Hepatocyte (in vitro differentiated cells): ENCODE measurements at regions not wholly inside any gene's neighbourhood (a gene's known extent, or its start where the extent isn't known, plus 50 kb on each side); places are given as distances from the start of the nearest gene placed in this dataset.

Experiments
- DNase-seq: peaks from one replicate; pipeline ENCODE4 v3.0.0-alpha.2; 2016; ENCODE audit warnings: low spot score
- H2AFZ ChIP-seq: fragments of 200-600 bp; sonication (generic); 2 replicates; pipeline ENCODE4 v1.6.0; 2016; ENCODE audit warnings: antibody characterized with exemption, mild to moderate bottlenecking
- H3K27ac ChIP-seq: fragments of 200-600 bp; sonication (generic); 2 replicates; pipeline ENCODE4 v1.5.1; 2016; ENCODE audit warnings: mild to moderate bottlenecking
- H3K27me3 ChIP-seq: fragments of 200-600 bp; sonication (generic); 2 replicates; pipeline ENCODE4 v1.6.1; 2016
- H3K36me3 ChIP-seq: fragments of 200-600 bp; sonication (generic); replicated peaks from 2 replicates; pipeline ENCODE4 v1.5.1; 2016; ENCODE audit warnings: low read depth; ENCODE audit not compliant: insufficient read depth
- H3K4me1 ChIP-seq: fragments of 200-600 bp; sonication (generic); 2 replicates; pipeline ENCODE4 v1.5.1; 2016; ENCODE audit warnings: mild to moderate bottlenecking, moderate library complexity; ENCODE audit not compliant: insufficient read depth
- H3K4me2 ChIP-seq: fragments of 200-600 bp; sonication (generic); 2 replicates; pipeline ENCODE4 v1.6.0; 2016
- H3K4me3 ChIP-seq: fragments of 200-600 bp; sonication (generic); 2 replicates; pipeline ENCODE4 v1.5.1; 2016; ENCODE audit warnings: mild to moderate bottlenecking
- H3K79me2 ChIP-seq: fragments of 200-600 bp; sonication (generic); 2 replicates; pipeline ENCODE4 v1.6.0; 2017; ENCODE audit warnings: mild to moderate bottlenecking
- H3K9me2 ChIP-seq: fragments of 200-600 bp; sonication (generic); replicated peaks from 2 replicates; pipeline ENCODE4 v1.6.0; 2017; ENCODE audit warnings: mild to moderate bottlenecking; ENCODE audit not compliant: insufficient read depth
- H3K9me3 ChIP-seq: fragments of 200-600 bp; sonication (generic); 2 replicates; pipeline ENCODE4 v1.5.1; 2016; ENCODE audit warnings: low read depth, mild to moderate bottlenecking
- H4K20me1 ChIP-seq: fragments of 200-600 bp; sonication (generic); 2 replicates; pipeline ENCODE4 v1.6.0; 2016; ENCODE audit warnings: mild to moderate bottlenecking; ENCODE audit not compliant: insufficient read depth, poor library complexity, severe bottlenecking
- CTCF ChIP-seq: fragments of 200-600 bp; sonication (generic); IDR thresholded peaks from 2 replicates; pipeline ENCODE4 v1.5.1; 2016; ENCODE audit warnings: antibody characterized with exemption, mild to moderate bottlenecking; ENCODE audit not compliant: poor library complexity
- EZH2 ChIP-seq: fragments of 200-600 bp; sonication (generic); IDR thresholded peaks from 2 replicates; pipeline ENCODE4 v1.6.1; 2016; ENCODE audit warnings: antibody characterized with exemption, mild to moderate bottlenecking, borderline replicate concordance
- EZH2phosphoT487 ChIP-seq: fragments of 200-600 bp; sonication (generic); IDR thresholded peaks from one replicate; pipeline ENCODE4 v1.6.1; 2018; ENCODE audit warnings: antibody characterized with exemption, mild to moderate bottlenecking, low read depth, moderate library complexity; ENCODE audit not compliant: unreplicated experiment, severe bottlenecking
- WGBS: methylation state at CpG from one replicate; pipeline ENCODE4 v1.1.6; 2016; ENCODE audit warnings: low lambda C conversion rate; ENCODE audit errors: missing lambda C conversion rate; 5-methylcytosine and 5-hydroxymethylcytosine counted together

GRCh38 chr7:109284943-109285342 lies 715.3 kb downstream of the DNAJB9 start:
- Histone ChIP-seq H3K36me3 (no peaks in the 10 kb centered on the region), H3K27ac (no peak overlapping the region), H3K4me3 (no peak overlapping the region), H3K79me2 (no peaks in the 10 kb centered on the region), H3K4me2 (no peak overlapping the region), H3K4me1 (no peaks in the 10 kb centered on the region), H2AFZ (no peak overlapping the region), H3K27me3 (no peaks in the 10 kb centered on the region), H3K9me3 (no peaks in the 10 kb centered on the region), H3K9me2 (no peaks in the 10 kb centered on the region), H4K20me1 (no peaks in the 10 kb centered on the region)
- WGBS, result 41% methylated on average over 1 of the region's 1 CpG
- TF ChIP-seq EZH2phosphoT487 (no peak), EZH2 (no peak), CTCF (no peak)
- DNase-seq, result no peak

- Histone ChIP-seq H3K4me2 (no peak overlapping the region), H3K4me1 (no peaks in the 10 kb centered on the region), H3K79me2 (no peaks in the 10 kb centered on the region), H3K4me3 (no peak overlapping the region), H3K27ac (no peak overlapping the region), H3K9me3 (no peaks in the 10 kb centered on the region), H2AFZ (no peak overlapping the region), H3K9me2 (no peaks in the 10 kb centered on the region), H3K36me3 (no peaks in the 10 kb centered on the region), H3K27me3 (no peaks in the 10 kb centered on the region), H4K20me1 (no peaks in the 10 kb centered on the region)
- no peak for DNase-seq
- no peak for TF ChIP-seq EZH2phosphoT487
- TF ChIP-seq CTCF, result no peak
- TF ChIP-seq EZH2, result no peak
- 69% methylated on average over 2 of the region's 2 CpGs for WGBS
These were observed 725.5 kb downstream of the DNAJB9 start for GRCh38 chr7:109295158-109295557.

- DNase-seq, result no peak
- no peak for TF ChIP-seq EZH2
- TF ChIP-seq CTCF, result no peak
- no peak for TF ChIP-seq EZH2phosphoT487
- H3K27ac ChIP-seq, result no peak overlapping the region
- H2AFZ ChIP-seq, result no peak overlapping the region
- H4K20me1 ChIP-seq, result no peaks in the 10 kb centered on the region
- H3K27me3 ChIP-seq, result no peaks in the 10 kb centered on the region
- no peaks in the 10 kb centered on the region for H3K36me3 ChIP-seq
- no peaks in the 10 kb centered on the region for H3K4me1 ChIP-seq
- H3K9me3 ChIP-seq, result no peaks in the 10 kb centered on the region
- no peaks in the 10 kb centered on the region for H3K9me2 ChIP-seq
- no peaks in the 10 kb centered on the region for H3K79me2 ChIP-seq
- no peak overlapping the region for H3K4me3 ChIP-seq
- no peak overlapping the region for H3K4me2 ChIP-seq
- WGBS, result 86% methylated on average over 1 of the region's 1 CpG
These were observed 739.1 kb downstream of the DNAJB9 start for GRCh38 chr7:109308816-109309215.

- 96% methylated on average over 3 of the region's 3 CpGs for WGBS
- no peak for DNase-seq
- no peaks in the 10 kb centered on the region for H4K20me1 ChIP-seq
- H3K4me1 ChIP-seq, result no peaks in the 10 kb centered on the region
- no peaks in the 10 kb centered on the region for H3K79me2 ChIP-seq
- H3K4me2 ChIP-seq, result no peak overlapping the region
- no peak overlapping the region for H2AFZ ChIP-seq
- H3K27me3 ChIP-seq, result no peaks in the 10 kb centered on the region
- no peaks in the 10 kb centered on the region for H3K36me3 ChIP-seq
- no peaks in the 10 kb centered on the region for H3K9me2 ChIP-seq
- no peak overlapping the region for H3K4me3 ChIP-seq
- no peaks in the 10 kb centered on the region for H3K9me3 ChIP-seq
- no peak overlapping the region for H3K27ac ChIP-seq
- TF ChIP-seq CTCF, result no peak
- no peak for TF ChIP-seq EZH2phosphoT487
- no peak for TF ChIP-seq EZH2
These were observed 740.1 kb downstream of the DNAJB9 start for GRCh38 chr7:109309790-109310189.
